ENCODE measurements at regions not wholly inside any gene's neighbourhood (a gene's known extent, or its start where the extent isn't known, plus 50 kb on each side); places are given as distances from the start of the nearest gene placed in this dataset.

GRCh38 chr14:40697231-40697630 is 909.4 kb upstream of the LRFN5 start:
- no peak for TF ChIP-seq CTCF (IDR thresholded peaks at IDR 0.05)
- TF ChIP-seq POLR2A (IDR thresholded peaks at IDR 0.05) = no peak
